ENCODE measurements at regions not wholly inside any gene's neighbourhood (a gene's known extent, or its start where the extent isn't known, plus 50 kb on each side); places are given as distances from the start of the nearest gene placed in this dataset.

DNA sequence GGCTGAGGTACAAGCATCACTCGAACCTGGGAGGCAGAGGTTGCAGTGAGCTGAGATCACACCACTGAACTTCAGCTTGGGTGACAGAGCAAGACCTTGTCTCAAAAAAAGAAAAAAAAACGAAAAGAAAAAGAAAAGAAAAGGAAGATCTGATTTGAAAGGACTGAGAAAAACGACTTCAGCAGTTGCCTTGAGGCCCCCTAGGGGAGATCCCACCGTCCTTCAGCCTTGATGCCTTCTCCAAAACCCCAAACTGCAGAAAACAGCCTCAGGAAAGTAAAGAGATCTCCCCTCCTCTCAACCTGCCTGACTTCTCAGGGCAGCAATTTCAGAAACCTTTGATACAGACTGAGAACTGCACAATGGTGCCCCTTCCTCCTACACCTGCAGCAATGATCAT is 50.9 kb upstream of the BCAR3 start:
- H3K36me3 ChIP-seq (ENCODE audit: insufficient read depth): no peaks in the 10 kb centered on the region
- no peak overlapping the region for H2AFZ ChIP-seq (ENCODE audit: low read depth)
- H3K27ac ChIP-seq: no peak overlapping the region
- no peak overlapping the region for H3K4me3 ChIP-seq (IDR thresholded peaks at IDR 0.05; ENCODE audit: insufficient read depth, low read depth, low read length)
- TF ChIP-seq, protein P1, sequence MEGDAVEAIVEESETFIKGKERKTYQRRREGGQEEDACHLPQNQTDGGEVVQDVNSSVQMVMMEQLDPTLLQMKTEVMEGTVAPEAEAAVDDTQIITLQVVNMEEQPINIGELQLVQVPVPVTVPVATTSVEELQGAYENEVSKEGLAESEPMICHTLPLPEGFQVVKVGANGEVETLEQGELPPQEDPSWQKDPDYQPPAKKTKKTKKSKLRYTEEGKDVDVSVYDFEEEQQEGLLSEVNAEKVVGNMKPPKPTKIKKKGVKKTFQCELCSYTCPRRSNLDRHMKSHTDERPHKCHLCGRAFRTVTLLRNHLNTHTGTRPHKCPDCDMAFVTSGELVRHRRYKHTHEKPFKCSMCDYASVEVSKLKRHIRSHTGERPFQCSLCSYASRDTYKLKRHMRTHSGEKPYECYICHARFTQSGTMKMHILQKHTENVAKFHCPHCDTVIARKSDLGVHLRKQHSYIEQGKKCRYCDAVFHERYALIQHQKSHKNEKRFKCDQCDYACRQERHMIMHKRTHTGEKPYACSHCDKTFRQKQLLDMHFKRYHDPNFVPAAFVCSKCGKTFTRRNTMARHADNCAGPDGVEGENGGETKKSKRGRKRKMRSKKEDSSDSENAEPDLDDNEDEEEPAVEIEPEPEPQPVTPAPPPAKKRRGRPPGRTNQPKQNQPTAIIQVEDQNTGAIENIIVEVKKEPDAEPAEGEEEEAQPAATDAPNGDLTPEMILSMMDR (conservative IDR thresholded peaks at IDR 0.05; ENCODE audit: low read depth, low read length): no peak
- H3K79me2 ChIP-seq (ENCODE audit: insufficient read depth, low read depth): no peaks in the 10 kb centered on the region
- H3K4me1 ChIP-seq (ENCODE audit: low read depth, poor library complexity, severe bottlenecking): no peaks in the 10 kb centered on the region
- no peaks in the 10 kb centered on the region for H3K27me3 ChIP-seq (ENCODE audit: insufficient read depth, low read depth)
- no peaks in the 10 kb centered on the region for H4K20me1 ChIP-seq (ENCODE audit: insufficient read depth)
- H3K4me2 ChIP-seq: no peak overlapping the region
- no peak overlapping the region for H3K9ac ChIP-seq

Measured in KMS-11 (cell line).